GM21515 (cell line): ENCODE measurements at regions not wholly inside any gene's neighbourhood (a gene's known extent, or its start where the extent isn't known, plus 50 kb on each side); places are given as distances from the start of the nearest gene placed in this dataset.
"Not testable (repeated sequence)": the region's sequence is repeated elsewhere in the genome, so short reads cannot be mapped to it uniquely, and the experiment has no call there.

ENCODE experiments used
- ATAC-seq: cut with Tn5 transposase; IDR thresholded peaks from one replicate; pipeline ENCODE4 v1.9.1; 2021; ENCODE audit not compliant: unreplicated experiment

DNA sequence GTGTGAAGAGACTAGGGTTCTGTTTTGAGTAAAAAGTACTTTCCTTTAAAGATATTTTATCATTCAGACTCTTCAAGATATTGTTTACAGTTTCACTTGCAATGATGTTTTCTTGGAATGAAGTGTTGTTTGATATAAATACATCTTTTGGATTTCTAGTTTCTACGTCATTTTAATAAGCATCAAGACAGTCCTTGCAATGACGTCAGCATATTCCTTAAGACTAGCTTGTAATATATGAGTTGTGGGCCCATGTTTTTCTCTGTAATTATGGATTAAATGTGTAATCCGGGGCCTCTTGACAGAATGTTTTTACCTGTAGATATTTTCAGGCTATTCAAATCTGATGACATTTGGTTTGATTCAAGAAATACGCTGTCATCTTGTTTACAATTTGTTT lies 66.1 kb downstream of the RBMX2 start:
- no peak for ATAC-seq

DNA sequence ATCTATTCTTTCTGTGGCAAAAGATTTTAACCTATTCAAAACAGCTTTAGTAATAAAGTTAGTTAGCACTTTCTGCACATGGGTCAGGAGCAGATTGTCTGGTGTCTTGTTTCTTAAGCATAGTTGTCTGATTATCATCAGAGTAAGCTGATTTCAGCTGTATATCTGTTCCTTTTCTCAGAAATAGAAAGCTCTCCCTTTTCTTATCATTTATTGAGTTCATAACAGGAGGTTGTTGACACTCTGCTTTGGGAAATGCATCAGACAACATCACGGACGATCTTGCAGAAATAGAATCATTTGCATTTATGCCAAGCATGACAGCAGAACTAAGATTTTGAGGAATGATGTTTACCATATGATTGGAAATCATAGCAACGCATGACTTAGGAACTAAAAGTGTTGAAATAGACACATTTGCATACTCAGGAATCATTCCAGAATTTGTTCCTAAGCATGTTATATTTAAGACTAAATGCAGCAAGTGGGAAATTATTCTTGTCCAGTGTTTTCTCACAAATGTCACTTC lies 66.7 kb downstream of the RBMX2 start:
- ATAC-seq, result no peak

DNA sequence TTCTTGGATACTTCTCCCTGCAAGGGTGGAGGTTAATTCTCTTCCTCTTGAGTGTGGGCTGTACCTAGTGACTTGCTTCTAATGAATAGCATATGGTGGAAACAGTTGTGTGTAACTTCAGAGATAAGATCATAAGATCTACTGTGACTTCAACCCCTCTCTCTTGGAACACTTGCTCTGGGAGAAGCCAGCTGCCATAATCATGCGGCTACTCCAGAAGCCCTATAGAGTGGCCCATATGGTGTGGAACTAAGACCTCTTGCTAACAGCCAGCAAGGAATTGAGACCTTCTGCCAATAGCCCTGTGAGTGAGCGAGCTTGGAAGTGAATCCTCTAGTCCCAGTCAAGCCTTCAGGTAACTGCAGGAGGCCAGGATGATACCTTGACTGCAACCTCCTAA lies 81.1 kb downstream of the RBMX2 start:
- no peak for ATAC-seq

DNA sequence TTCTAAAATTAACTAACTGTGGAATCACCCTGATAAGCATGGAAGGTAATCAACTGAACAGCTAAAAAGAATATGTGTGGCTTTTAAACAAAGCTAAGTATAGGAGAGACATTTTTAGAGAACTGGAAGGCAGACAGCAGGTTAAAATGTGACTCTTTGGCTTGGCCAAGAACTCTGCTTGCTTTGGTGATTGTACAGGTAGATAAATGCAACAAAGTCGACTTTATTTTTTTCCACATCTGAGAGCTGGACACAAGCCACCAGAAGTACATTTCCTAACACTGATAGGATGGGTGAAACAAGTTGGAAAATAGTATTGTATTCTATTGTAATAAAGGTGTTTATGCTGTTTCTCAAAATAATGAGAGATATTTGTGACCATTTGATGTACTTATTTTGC lies 84.1 kb downstream of the RBMX2 start:
- ATAC-seq, result no peak

DNA sequence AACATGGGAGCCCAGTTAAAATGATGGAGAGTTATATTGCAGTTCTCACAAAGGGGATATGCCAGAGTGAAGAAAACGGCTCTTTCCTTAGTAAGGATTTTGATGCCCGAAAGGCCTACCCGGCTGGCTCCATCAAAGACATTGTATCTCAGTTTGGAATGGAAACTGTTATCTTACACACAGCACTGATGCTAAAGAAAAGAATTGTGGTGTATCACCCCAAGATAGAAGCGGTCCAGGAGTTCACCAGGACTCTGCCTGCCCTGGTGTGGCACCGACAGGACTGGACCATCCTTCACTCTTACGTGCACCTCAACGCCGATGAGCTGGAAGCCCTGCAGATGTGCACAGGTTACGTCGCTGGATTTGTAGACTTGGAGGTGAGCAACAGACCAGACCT lies 93.7 kb downstream of the RBMX2 start:
- not testable (repeated sequence) for ATAC-seq

DNA sequence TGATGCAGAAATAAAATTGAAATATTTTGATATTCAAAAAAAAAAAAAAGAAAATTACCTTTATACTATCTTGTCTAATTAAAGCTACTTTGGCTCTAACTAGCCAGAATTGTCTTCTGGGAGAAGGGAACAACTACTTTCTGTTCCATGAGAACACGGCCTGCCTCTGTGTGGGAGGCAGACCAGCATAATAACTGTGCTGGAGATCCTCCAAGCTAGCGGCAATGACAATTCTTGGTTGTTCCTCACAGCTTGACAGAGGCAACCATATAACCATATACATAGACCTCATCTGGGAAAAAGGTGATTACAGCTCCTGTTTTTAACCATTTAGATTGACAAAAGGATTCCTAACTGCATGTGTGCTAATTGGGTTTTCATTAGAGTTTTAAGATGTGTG lies 95.7 kb downstream of the RBMX2 start:
- no peak for ATAC-seq

DNA sequence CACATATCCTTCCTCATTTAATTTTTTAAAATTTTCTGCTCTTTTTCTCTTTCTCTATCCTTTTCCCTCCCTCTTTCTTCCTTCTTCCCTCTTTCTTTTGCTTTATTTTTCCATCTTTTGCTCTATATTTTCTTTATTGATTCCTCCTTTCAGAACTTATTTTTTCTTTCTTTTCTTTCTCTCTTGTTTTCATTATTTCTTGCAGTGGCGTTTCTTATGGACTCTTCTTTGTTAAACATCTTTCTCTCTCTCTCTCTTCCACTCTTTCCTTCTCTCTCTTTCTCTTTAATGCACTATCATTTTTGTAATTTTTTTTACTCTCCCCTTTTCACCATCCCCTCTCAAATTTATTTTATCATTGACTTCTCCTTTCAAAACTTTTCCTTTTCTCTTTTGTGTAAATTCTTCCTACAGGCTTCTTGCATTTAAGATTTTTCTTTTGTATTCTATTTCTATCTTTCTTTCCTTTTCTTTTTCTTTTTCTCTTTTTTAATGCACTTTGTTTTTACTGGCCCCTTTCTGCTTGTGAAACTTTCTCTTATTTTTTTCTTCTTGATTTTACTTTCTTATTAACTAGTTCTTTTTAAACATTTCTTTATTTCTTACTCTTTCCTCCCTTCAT lies 97.0 kb downstream of the RBMX2 start:
- no peak for ATAC-seq

DNA sequence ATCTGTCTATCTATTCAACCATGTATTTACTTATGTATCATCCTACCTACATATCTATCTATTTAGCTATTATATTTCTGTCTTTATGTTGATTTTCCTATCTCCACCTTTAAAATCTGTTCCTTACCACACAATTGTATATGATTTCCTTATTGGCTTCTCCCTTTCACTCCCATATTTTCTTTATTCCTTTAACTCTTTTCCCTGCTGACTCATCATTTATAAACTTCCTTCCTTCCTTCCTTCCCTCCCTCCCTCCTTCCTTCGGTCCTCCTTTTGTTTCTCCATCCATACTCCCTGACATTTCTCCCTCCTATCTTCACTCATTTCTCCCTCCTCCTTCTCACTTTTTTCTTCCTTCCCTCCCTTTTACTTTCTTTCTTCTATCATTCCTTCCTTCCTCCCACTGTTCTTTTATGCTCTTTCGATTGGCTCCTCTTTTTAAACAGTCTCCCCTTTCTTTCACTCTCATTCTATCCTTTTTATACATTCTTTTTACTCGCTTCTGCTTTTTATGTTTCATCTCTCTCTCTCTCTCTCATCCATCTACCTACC lies 100.3 kb downstream of the RBMX2 start:
- ATAC-seq, result no peak

DNA sequence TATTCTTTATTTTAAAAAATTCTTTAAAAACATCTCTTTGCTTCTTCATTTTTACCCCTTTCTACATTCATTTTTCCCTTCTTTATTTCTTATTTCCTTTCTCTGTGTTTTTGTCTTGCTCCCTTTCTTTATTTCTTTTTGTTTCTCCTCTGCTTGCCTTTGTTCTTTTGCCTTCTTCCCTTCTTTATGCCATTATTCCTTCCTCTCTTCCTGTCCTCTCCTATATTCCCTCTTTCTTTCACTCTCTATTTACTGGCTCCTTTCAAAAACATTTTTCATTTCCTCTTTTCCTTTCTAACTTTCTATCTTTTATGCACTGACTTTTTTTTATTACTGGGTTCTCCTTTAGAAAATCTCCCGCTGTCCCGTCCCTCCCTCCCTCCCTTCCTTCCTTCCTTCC lies 102.2 kb downstream of the RBMX2 start:
- ATAC-seq, result no peak

DNA sequence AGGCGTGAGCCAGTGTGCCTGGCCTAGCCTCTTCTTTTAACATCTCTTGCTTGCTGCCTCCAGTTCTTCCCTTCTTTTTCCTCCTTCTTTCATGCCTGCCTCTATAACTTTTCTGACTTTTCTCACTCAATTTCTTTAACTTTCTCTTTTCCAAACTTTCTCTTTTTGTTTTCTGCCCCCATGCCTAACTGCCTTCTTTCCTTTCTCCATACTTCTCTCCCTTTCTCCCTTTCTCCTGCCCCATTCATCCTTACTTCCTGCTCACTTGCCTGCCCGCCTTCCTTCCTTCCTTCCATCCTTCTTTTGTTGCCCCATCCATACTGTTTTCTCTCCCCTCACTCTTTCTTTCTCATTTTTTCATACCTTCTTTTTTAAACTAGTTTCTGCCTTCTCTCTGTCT lies 105.2 kb downstream of the RBMX2 start:
- no peak for ATAC-seq

DNA sequence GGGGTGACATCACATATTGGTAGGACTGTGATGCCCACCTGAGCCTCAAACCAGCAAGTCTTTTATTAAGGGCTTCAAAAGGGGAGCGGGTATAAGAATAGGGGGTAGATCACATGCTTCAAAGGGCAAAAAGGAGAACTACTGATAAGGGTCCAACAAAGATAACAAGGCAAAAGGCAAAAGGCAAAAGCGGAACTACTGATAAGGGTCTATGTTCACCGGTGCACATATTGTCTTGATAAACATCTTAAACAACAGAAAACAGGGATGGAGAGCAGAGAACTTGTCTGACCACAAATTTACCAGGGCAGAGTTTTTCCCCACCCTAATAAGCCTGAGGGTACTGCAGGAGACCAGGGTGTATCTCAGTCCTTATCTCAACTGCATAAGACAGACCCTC lies 110.7 kb downstream of the RBMX2 start:
- not testable (repeated sequence) for ATAC-seq

DNA sequence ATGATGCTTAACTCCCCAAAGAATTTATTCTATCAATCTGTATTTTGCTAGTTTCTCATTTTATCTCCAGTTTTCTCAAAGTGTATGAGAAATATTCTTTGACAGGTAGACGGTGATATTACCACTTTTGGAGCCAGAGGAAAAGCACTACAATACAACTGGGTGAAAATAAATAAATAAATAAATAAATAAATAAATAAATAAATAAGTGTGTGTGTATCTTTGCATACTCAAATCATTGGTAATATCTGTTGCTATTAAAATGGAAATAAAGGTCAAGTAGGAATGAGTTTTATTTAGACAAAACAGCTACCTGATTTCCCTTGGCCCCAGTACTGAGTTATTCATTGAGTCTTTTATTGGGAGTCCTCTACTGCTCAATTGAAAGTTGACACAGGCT lies 114.3 kb downstream of the RBMX2 start:
- ATAC-seq, result no peak

DNA sequence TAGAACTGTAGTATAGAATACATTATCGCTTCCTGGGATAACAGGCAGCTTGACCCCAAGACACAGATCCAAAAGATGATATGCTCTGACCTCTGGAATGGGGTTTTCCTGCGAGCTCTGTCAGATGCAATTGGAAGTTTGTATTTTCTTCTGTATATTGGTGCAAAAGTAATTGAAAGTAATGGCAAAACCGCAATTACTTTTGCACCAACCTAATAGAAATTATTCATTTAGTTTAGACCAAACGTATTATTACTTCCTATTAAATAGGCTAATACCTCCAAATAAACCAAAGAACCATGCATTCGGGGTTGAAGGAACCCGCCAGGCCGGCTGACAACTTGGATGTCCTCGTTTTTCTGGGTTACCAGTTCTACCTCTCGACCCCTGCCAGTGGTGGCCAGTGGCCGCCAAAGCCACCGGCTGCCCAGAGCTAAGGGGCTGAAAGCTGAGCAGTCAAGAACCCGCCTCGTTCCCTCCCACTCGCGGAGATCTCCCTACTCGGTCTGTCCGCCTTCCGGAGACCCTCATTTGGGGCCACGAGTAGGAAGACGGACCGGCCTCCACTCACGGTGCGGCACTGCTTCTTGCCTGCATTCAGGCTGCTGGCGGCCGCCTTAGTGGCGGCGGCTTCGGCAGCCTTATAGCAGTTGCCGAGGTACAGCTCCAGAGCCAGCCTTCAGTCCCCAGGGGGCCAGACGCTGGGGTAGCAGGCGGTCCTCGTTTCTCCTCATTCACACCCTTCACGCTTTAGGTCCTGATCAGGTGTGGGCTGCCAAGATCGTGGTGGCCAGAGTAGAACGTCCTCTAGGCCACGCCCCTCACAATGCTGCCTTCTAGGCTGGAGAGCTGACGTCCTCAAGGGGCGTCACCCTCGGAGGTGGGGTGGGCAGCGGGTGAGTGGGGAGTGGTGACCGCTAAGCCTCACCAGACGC lies 121.9 kb downstream of the RBMX2 start:
- no peak for ATAC-seq

DNA sequence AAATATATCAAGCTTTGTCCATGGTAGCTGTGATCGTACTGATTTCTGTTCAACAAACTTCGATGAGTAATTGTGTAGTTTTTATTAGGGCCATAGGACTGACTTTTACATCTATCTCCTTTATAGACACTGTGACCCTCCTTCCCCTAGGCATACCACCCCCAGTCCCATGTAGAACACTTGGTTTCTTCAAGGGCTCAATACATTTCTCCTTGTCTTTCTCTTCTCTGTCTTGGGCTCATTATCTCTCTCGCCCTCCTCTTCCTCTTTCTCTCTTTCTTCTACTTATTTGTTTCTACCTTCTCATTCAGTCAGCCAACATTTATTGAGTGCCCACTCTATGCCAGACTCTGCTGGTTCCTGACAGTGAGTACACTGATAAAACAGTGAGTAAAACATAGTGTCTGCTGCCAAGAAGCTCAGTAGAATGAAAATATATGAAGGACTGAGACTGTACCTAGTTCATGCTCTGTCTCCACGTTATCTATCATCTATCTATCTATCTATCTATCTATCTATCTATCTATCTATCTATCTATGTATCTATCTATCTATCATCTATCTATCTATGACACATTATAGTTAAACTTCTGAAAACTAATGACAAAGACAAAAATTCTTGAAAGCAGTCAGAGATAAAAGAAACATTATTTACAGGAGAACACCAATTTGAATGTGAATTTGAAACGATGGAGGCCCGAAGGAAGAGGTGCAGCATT lies 122.8 kb downstream of the RBMX2 start:
- no peak for ATAC-seq

DNA sequence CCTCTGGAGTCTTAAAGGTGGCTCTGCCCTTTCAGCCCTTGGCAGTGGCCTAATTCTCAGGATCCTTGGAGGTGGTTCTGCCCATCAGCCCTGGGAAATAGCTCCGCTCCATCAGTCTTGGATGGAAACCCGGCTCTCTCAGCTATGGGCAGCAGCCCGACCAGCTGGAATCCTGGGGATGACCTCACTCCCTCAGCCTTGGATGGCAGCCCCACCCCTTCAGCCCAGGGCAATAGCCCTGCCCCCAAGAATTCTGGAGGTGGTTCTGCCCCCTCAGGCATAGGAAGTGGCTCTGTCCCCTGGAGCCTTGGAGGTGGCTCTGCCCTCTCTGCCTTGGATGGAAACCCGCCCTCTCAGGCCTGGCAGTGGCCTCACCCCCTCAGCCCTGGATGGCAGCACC lies 127.7 kb downstream of the RBMX2 start:
- ATAC-seq, result no peak

DNA sequence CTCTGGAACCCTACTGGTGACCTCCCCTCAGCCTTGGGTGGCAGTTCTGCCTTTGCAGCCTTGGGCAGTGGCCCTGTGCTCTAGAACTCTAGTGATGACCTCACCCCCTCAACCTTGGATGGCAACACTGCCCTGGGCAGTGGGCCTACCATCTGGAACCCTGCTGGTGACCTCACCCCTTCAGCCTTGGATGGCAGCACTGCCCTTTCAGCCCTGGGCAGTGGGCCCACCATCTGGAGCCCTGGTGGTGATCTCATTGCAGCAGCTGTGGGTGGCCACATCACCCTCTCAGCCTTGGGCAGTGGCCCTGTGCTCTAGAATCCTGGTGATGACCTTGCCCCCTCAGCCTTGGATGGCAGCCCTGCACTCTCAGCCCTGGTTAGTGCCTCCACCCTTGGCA lies 129.3 kb downstream of the RBMX2 start:
- no peak for ATAC-seq

DNA sequence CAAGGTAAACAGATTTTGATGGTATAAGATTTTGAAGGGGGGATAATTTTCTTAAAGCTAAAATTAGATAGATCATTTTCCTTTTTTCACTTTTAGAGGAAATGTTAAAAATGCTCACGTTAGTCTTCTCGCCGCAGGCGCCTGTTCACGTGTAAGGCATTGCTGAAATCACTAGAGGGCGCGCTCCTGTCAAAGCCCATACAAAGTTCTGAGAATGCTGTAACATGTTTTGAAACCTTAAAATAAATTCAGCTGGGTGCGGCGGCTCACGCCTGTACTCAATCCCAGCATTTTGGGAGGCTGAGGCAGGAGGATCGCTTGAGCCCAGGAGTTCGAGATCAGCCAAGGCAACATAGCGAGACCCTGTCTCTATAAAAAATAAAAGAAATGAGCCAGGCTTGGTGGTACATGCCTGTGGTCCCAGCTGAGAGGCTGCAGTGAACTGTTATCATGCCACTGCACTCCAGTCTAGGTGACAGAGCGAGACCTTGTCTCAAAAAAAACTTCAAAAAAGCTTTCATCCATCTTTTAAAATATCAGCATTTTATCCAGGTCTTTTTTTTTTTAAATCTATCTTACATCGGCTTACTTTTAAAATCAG lies 138.0 kb downstream of the RBMX2 start:
- peak; percentile 56 for ATAC-seq

DNA sequence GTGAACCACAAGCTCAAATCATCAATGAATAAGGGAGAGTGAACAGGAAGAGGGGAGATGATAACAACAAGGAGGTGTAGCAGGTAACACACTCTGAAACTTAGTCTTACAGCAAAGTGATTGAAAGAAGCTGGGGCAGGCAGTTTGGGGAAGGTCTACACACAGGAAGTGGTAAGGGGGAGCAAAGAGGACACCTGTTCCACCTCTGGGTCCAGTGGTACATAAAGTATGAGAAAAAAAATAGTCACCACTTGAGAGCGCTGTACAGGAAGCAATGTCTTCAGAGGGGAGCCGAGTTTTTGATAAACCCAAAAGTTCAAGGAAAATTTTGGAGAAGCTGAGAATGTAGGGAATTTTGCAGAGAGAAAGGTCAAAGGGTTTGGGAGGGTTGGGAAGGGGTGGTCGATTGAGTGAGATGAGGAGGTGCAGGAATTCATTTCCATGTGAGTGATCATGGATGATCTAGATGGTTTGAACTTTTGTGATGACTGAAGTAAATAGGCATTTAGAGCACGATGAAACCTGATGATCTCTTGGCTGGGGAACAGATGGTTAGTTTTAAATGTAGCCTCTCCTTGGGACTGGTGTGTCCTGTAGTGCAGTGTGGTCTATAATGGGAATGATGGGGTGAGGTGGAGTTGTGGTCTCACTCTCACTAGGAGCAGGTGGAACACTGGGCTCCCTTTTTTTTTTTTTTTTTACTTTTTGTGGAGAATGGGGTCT lies 142.0 kb downstream of the RBMX2 start:
- ATAC-seq, result no peak

DNA sequence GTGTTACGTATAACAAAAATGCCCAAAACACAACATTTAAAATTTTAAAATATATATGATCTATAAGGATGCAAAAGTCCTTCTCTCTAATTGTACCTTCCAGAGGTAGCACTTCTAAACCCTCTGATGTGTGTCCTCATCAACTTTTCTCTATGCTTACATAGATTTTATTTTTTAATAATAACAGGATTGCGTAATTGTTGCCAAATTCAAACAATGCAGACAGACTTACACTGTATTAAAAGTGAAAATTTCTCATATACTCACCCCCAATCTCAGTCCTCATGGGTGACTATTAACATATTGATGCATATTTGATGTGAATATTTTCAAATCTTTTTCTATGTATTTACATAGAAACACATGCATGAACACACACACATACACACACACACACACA lies 144.0 kb downstream of the RBMX2 start:
- ATAC-seq, result no peak

DNA sequence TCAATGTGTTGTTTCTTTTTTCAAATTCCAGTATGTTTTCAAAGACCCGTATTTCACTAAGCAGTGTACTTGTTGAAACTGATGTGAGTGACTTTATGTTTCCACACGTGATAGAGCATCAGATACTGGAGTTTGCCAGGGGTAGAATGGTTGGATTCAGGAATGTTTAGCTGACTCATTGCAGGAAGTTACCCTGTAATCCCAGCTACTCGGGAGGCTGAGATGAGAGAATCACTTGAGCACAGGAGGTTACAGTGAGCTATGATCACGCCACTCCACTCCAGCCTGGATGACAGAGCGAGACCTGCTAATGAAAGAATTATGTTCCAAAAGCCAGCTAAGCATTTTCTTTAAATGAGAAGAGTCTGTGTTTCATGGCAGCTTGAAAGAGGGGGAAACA lies 147.6 kb downstream of the RBMX2 start:
- not testable (repeated sequence) for ATAC-seq
